Lower lobe of right lung (tissue), 2 donors: ENCODE measurements at regions not wholly inside any gene's neighbourhood (a gene's known extent, or its start where the extent isn't known, plus 50 kb on each side); places are given as distances from the start of the nearest gene placed in this dataset.
"Not testable (repeated sequence)": the region's sequence is repeated elsewhere in the genome, so short reads cannot be mapped to it uniquely, and the experiment has no call there.

Experiments used
- ATAC-seq, 2 donors: fragments of 200-7000 bp; cut with Tn5 transposase; one replicate each; pipeline ENCODE4 v1.9.1; 2020 to 2022; ENCODE audit warnings: mild to moderate bottlenecking in 2 of 2, moderate library complexity in 2 of 2
- DNase-seq: peaks from one replicate; pipeline ENCODE4 v3.0.0-alpha.2; 2020
- H3K27ac ChIP-seq: fragments of 200-600 bp; one replicate; pipeline ENCODE4 v1.8.0; 2022
- H3K27me3 ChIP-seq: fragments of 200-600 bp; one replicate; pipeline ENCODE4 v1.8.0; 2022; ENCODE audit warnings: low read depth
- H3K36me3 ChIP-seq: fragments of 200-600 bp; one replicate; pipeline ENCODE4 v1.8.0; 2022; ENCODE audit warnings: mild to moderate bottlenecking
- H3K4me1 ChIP-seq: fragments of 200-600 bp; one replicate; pipeline ENCODE4 v1.8.0; 2022
- H3K4me3 ChIP-seq: fragments of 200-600 bp; one replicate; pipeline ENCODE4 v1.8.0; 2022; ENCODE audit warnings: mild to moderate bottlenecking
- H3K9me3 ChIP-seq: fragments of 200-600 bp; one replicate; pipeline ENCODE4 v1.8.0; 2022
- intact Hi-C: fragments of 100-400 bp; cut with DNase I; formaldehyde crosslinking; loops from one replicate; pipeline ENCODE4 v1.11.0; 2022
- TF ChIP-seq, protein P1 (sequence below): fragments of 200-600 bp; IDR thresholded peaks from one replicate; pipeline ENCODE4 v1.8.0; 2022; ENCODE audit warnings: antibody characterized with exemption, mild to moderate bottlenecking
- donor health status: DM: no; HTN: yes; CAD: no; lungs with severe emphysema.

GRCh38 chr1:239979456-239979855 is 112.2 kb upstream of the FMN2 start:
- H3K9me3 ChIP-seq: peaks cover 3% of the 10 kb centered on the region
- TF ChIP-seq, protein P1, sequence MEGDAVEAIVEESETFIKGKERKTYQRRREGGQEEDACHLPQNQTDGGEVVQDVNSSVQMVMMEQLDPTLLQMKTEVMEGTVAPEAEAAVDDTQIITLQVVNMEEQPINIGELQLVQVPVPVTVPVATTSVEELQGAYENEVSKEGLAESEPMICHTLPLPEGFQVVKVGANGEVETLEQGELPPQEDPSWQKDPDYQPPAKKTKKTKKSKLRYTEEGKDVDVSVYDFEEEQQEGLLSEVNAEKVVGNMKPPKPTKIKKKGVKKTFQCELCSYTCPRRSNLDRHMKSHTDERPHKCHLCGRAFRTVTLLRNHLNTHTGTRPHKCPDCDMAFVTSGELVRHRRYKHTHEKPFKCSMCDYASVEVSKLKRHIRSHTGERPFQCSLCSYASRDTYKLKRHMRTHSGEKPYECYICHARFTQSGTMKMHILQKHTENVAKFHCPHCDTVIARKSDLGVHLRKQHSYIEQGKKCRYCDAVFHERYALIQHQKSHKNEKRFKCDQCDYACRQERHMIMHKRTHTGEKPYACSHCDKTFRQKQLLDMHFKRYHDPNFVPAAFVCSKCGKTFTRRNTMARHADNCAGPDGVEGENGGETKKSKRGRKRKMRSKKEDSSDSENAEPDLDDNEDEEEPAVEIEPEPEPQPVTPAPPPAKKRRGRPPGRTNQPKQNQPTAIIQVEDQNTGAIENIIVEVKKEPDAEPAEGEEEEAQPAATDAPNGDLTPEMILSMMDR: no peak

DNA sequence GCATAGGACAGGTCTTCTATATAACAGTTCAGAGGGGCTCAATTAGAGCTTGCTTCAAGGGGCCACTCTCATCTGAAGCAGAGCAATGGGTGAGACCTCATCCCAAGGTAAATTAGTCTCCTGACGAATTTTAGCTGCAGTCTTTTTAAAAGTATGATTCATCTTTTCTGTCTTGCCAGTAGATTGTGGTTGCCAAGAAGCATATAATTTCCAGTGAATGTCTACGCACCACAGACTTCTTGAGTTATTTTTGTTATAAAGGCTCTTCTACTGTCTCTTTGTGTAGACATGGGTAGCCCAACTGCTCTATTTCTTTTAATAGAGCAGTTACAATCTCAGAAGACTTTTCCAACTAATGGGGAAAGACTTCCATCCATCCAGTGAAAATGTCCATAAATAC is 108.9 kb upstream of the FMN2 start:
- H3K4me1 ChIP-seq: no peaks in the 10 kb centered on the region
- no peak overlapping the region for H3K4me3 ChIP-seq
- H3K27ac ChIP-seq: no peak overlapping the region
- ATAC-seq (no peak), DNase-seq (no peak)
- TF ChIP-seq, protein P1: no peak
- H3K9me3 ChIP-seq: peaks cover 3% of the 10 kb centered on the region
- H3K27me3 ChIP-seq: no peaks in the 10 kb centered on the region
- intact Hi-C loops: no loop called here
- H3K36me3 ChIP-seq: no peaks in the 10 kb centered on the region

More at GRCh38 chr1:239979456-239979855, 112.2 kb upstream of the FMN2 start:
- Histone ChIP-seq H3K4me1 (no peaks in the 10 kb centered on the region), H3K4me3 (no peak overlapping the region), H3K27ac (no peak overlapping the region), H3K36me3 (no peaks in the 10 kb centered on the region), H3K27me3 (no peaks in the 10 kb centered on the region)
- DNase-seq (no peak), ATAC-seq (no peak)
- intact Hi-C loops: no loop called here

- Histone ChIP-seq H3K36me3 (no peaks in the 10 kb centered on the region), H3K4me3 (no peak overlapping the region), H3K9me3 (no peaks in the 10 kb centered on the region), H3K27me3 (no peaks in the 10 kb centered on the region), H3K27ac (no peak overlapping the region), H3K4me1 (no peaks in the 10 kb centered on the region)
- DNase-seq: no peak
- TF ChIP-seq, protein P1: no peak
- ATAC-seq: no peak
- intact Hi-C loops: no loop called here
Observed at GRCh38 chr1:239985044-239985443, 106.6 kb upstream of the FMN2 start.

GRCh38 chr1:239987103-239987745 is 104.5 kb upstream of the FMN2 start:
- ATAC-seq: no peak
- TF ChIP-seq, protein P1: peak; percentile 69
- DNase-seq: peak; percentile 55
- Histone ChIP-seq H3K4me1 (no peaks in the 10 kb centered on the region), H3K27me3 (peaks cover 4% of the 10 kb centered on the region), H3K36me3 (no peaks in the 10 kb centered on the region), H3K4me3 (no peak overlapping the region), H3K9me3 (no peaks in the 10 kb centered on the region), H3K27ac (no peak overlapping the region)
- intact Hi-C loops: no loop called here

- intact Hi-C loops: no loop called here
- Histone ChIP-seq H3K4me1 (no peaks in the 10 kb centered on the region), H3K27ac (no peak overlapping the region), H3K36me3 (no peaks in the 10 kb centered on the region), H3K9me3 (no peaks in the 10 kb centered on the region), H3K4me3 (no peak overlapping the region), H3K27me3 (peaks cover 17% of the 10 kb centered on the region)
- ATAC-seq (no peak), DNase-seq (no peak)
- TF ChIP-seq, protein P1: no peak
Observed at GRCh38 chr1:239989990-239990389, 101.7 kb upstream of the FMN2 start.

- H3K27ac ChIP-seq, H3K4me1 ChIP-seq, DNase-seq, H3K36me3 ChIP-seq, H3K4me3 ChIP-seq, ATAC-seq, intact Hi-C loops, H3K9me3 ChIP-seq: not testable (repeated sequence)
- peaks cover 32% of the 10 kb centered on the region for H3K27me3 ChIP-seq
Observed at GRCh38 chr1:239992566-239992965, 99.1 kb upstream of the FMN2 start.
